ENCODE measurements at regions not wholly inside any gene's neighbourhood (a gene's known extent, or its start where the extent isn't known, plus 50 kb on each side); places are given as distances from the start of the nearest gene placed in this dataset.
"Not testable (repeated sequence)": the region's sequence is repeated elsewhere in the genome, so short reads cannot be mapped to it uniquely, and the experiment has no call there.

- not testable (repeated sequence) for DNase-seq
Observed at GRCh38 chr2:88802026-88802425, 110.6 kb downstream of the RPIA start.

- DNase-seq = no peak
Observed at GRCh38 chr2:88807237-88807962, 115.9 kb downstream of the RPIA start.

- no peak for DNase-seq
Observed at GRCh38 chr2:88808083-88808482, 116.6 kb downstream of the RPIA start.

- DNase-seq = no peak
Observed at GRCh38 chr2:88808652-88809051, 117.2 kb downstream of the RPIA start.

- no peak for DNase-seq
Observed at GRCh38 chr2:88809216-88809615, 117.7 kb downstream of the RPIA start.

GRCh38 chr2:88810017-88810416 is 118.5 kb downstream of the RPIA start:
- no peak for DNase-seq

GRCh38 chr2:88810488-88810887 is 119.0 kb downstream of the RPIA start:
- no peak for DNase-seq

DNA sequence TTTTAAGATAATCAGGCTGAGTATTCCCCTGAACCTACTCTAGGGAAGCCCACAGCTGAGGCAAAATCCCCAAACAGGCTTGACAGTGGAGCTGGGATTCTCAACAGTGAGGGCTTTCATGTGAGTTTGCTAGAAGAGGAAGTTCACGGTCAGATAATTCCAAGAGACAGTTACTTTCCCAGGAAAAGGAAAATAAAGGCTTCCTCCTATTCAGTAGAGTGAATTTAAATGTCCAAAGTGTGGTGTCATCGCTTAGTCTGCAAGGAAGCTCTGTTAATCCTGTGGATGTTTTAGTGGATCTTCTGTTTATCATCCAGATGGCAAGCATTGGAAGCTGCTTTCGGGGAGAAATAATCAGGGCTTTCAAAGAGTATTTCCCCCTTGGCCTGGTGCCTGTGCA is 119.8 kb downstream of the RPIA start:
- DNase-seq = no peak

DNA sequence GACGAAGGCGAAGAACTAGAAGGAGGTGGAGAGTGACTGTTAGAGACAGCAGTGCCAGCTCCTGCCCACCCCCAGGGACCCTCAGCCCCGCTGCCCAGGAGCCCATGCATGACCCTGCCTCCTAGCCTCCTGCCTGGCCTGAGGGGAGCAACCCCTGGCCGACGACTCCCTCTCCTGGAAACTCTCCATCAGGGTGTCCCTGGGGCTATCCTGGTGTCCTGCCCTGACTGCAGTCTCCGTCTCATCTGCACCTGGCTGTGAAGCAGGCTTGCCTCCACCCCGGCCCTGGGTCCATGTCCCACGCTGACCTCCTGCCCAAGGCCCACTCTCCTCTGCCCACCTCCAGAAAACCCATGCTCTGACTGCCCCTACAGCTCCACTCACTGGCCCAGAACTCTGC is 120.2 kb downstream of the RPIA start:
- no peak for DNase-seq

DNA sequence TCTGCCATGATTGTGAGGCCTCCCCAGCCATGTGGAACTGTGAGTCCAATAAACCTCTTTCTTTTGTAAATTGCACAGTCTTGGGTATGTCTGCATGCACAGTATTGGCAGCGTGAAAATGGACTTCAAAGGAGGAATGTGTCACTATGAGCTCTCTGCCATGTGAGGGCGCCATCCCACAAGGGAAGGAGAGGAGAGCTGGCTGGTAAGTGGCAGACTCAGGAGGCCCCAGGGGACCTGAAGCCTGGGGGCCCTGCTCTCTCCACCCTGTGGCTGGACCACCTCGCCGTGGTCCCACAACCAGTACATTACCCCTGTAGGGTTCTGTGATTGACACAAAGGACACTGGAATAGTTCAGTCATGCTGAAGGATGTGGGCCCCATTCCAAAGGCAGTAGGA is 122.1 kb downstream of the RPIA start:
- DNase-seq = no peak

DNA sequence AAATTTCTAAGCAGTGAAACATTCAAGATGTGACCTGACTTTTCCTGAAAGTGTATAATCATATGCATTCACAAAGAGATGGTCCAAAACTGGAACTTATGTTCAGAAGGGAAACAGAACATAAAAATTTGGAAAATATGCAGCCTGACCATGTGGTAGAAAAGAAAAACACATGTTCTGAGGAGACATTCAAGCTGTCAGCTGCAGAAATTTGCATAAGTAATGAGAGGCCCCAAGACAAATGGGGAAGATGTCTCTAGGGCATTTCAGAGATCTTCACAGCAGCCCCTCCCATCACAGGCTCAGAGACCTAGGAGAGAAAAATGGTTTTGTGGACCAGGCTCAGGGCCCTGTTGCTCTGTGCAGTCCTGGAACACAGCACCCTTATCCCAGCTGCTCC is 123.8 kb downstream of the RPIA start:
- no peak for DNase-seq

DNA sequence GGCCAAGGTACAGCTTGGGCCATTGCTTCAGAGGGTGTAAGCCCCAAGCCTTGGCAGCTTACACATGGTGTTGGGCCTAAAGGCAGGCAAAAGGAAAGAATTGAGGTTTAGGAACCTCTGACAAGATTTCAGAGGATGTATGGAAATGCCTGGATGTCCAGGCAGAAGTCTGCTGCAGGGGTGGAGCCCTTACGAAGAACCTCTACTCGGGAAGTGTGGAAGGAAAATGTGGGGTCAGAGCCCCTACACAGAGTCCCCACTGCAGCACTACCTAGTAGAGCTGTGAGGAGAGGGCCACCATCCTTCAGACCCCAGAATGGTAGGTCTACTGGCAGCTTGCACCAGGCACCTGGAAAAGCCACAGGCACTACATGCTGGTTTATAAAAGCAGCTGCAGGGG is 124.2 kb downstream of the RPIA start:
- DNase-seq = no peak

DNA sequence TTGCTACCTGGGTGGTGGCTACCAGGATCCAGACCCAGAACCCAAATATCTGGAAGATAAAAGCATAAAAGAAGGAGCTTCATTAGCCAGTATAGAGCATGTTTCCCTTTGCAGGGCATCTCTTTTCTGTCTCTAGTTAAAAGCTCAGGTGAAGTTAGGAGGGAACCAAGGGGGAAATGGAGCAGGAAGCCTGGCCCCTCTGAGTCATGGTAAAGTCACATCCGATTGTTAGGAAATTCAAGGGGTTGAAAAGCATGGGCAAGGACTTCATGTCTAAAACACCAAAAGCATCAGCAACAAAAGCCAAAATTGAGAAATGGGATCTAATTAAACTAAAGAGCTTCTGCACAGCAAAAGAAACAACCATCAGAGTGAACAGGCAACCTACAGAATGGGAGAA is 126.9 kb downstream of the RPIA start:
- DNase-seq = no peak

DNA sequence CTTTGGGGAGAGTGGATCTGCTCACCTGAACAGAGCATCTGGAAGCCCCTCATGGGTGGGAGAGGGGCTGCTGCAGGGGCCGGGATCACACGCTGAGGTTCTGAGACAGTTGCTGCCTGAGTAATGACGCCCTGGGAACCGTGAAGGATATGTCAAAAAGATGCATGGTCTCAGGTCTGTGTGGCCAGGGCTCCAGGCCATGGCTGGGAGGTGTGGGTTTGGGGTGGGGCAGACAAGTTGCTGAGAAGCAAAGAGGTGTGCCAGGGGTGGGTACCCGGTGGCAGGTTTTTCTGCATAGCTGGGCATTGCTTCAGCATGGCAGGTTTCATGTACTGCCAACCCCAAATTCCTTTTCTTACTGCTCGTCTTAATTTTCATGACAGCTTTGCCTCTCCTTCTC is 133.5 kb downstream of the RPIA start:
- no peak for DNase-seq

- no peak for DNase-seq
Observed at GRCh38 chr2:88826399-88826798, 134.9 kb downstream of the RPIA start.

- DNase-seq = no peak
Observed at GRCh38 chr2:88827821-88828220, 136.3 kb downstream of the RPIA start.

- no peak for DNase-seq
Observed at GRCh38 chr2:88828397-88829137, 137.1 kb downstream of the RPIA start.

DNA sequence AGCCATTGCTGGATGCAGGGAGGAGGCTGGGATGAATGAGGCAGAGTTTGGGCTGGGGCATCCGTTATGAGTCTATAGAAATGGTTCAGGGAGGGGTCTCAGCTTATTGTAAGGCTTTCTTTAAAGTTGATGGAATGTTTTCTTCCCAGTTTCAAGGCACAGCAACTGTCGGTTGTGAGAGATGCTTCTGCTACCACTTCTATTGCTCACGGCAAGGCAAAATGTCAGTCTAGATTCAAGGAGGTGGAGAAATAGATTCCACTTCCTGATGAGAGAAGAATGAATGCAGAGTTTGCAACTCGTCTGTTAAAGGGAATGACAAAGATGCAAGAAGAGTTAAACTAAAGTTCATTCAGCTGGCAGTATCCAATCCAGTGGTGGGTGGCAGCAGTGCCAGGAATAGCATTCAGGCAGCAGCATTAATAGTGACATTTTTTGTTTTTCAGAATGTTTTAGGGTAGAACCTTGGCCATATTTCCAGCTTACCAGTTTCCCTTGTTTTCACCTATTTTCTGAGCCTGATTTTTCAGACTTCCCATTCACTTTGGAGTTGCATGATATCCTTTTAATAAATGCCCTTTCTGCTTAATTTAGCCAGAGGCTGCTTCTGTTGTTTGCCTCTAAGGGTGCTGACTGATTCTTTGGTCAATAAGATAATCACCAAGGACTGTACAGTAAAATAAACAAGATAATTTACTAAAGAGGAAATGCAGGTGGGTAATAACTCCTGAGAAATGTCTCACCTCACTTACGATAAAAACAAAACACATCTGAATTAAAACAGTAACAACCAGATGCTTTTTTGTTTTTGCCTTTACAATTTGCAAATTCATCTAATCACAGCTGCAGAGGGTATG is 138.4 kb downstream of the RPIA start:
- no peak for DNase-seq

DNA sequence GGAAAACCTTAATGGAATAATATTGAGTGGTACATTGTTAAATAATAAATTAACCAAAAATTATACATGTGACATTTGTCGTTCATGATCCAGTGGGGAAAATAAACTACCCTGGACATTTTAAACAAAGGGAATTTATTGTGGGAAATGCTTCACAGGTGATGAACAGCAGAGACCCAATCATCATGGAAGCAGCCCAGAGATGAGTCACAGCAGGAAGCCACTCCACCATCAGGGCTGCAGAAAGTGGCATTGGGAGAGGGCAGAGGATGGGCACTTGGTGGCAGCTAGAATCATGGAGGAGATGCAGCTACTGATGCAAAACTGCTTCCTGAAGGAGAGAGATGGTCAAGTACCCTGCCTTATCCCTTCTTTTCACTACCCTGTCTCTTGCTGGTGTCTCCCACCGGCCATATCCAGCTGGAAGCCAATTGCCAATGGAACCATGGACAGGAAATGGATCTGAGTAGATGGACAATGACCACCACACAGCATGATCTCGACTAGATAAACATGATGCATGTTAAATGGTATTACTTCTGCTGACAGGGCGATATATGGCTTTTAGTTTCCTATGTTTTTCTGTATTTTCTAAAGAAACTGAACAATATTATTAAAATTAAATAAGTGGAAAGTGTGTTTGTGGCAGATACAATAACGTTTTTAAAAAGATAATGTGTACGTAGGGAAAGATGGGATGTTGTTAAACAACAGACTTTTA is 139.8 kb downstream of the RPIA start:
- DNase-seq = no peak

DNA sequence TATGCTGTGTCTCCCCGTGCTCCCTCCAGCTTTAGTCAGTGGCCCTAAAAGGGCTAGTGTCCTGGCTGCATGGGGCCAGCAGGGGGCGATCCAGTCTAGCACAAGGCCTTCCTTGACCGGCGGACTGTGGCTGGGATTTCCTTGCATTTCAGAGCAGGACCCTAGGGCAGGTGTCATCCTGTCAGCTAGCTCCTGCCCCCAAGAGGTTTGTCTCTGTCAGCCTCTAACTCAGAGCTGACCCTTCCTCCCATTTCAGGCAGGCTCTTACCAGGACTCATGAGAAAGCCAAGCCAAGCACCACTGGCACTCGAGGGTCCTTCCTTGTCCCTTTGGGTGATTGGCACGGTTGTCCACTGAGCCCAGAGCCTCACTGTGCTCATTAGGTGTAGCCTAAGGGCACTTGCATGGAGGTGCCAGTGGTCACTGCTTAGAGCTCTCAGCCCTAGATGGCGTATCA is 140.3 kb downstream of the RPIA start:
- peak; percentile 72 for DNase-seq

DNA sequence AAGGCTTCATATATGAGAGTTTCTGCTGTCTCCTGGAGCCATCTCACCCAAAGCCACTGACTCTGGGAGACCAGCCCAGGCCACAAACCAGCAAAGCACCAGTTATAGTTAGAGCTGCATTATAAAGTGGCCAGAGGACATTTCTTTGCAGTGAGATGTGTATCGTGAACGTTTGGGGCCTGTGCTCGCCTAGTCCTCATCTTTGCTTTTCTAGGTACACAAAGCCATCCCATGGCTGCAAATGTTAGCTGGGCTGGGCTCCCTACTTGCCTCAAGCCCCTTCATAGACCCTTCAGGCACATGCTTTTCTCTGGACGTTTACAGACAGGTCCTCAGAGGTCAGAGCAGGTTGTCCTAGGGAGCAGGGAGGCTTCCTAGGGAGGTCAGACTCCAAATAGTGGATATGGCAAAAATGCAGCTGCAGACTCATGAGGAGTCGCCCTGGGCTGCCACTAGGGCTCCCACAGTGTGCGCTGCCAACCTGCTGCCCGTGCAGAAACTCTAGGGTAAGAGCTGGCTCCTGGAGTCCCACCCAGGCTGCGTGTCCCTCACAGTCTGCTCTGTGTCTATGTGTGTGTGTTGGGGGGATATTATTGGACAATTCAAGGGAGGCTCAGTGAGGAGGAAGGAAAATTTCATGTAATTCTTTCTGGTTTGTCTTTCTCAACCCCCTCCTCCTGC is 141.0 kb downstream of the RPIA start:
- DNase-seq = peak; percentile 67

- no peak for DNase-seq
Observed at GRCh38 chr2:88832992-88833389, 141.5 kb downstream of the RPIA start.

Data from CD4-positive, alpha-beta T cell treated with Interleukin-15 for 1 hour (primary cell).